LNCaP clone FGC (cell line): ENCODE measurements at regions not wholly inside any gene's neighbourhood (a gene's known extent, or its start where the extent isn't known, plus 50 kb on each side); places are given as distances from the start of the nearest gene placed in this dataset.

Source experiments
- DNase-seq: peaks from one replicate; pipeline ENCODE4 v3.0.0-alpha.2; 2011; ENCODE audit warnings: low read depth
- H3K4me3 ChIP-seq: 2 replicates; pipeline ENCODE4 v1.5.1; 2011; ENCODE audit warnings: mild to moderate bottlenecking, low read depth, low read length, control low read depth
- TF ChIP-seq, protein P1 (sequence below): IDR thresholded peaks from 2 replicates; pipeline ENCODE4 v1.5.1; 2012; ENCODE audit warnings: mild to moderate bottlenecking; ENCODE audit not compliant: control insufficient read depth, insufficient read depth; ENCODE audit errors: extremely low read depth

- TF ChIP-seq, protein P1, sequence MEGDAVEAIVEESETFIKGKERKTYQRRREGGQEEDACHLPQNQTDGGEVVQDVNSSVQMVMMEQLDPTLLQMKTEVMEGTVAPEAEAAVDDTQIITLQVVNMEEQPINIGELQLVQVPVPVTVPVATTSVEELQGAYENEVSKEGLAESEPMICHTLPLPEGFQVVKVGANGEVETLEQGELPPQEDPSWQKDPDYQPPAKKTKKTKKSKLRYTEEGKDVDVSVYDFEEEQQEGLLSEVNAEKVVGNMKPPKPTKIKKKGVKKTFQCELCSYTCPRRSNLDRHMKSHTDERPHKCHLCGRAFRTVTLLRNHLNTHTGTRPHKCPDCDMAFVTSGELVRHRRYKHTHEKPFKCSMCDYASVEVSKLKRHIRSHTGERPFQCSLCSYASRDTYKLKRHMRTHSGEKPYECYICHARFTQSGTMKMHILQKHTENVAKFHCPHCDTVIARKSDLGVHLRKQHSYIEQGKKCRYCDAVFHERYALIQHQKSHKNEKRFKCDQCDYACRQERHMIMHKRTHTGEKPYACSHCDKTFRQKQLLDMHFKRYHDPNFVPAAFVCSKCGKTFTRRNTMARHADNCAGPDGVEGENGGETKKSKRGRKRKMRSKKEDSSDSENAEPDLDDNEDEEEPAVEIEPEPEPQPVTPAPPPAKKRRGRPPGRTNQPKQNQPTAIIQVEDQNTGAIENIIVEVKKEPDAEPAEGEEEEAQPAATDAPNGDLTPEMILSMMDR = no peak
- no peak overlapping the region for H3K4me3 ChIP-seq
- no peak for DNase-seq
Measured at GRCh38 chr2:45178359-45178758, 169.1 kb upstream of the SIX2 start.

DNA sequence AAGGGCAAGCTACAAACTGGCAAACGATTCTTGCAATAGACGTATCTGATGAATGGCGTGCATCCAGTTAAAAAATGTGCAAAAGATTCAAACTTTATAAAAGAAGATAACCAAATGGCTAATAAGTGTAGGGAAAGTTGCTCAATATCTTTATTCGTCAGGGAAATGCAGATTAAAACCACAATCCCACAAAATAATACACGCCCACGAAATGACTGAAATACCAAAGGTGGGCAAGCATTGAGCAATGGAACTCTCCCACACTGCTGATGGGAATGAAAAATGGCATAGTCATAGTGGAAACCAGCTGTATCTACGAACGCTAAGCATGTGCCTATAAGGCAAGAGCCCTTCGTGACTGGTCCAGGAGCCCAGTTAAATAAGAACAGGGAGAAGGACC is 168.6 kb upstream of the SIX2 start:
- TF ChIP-seq, protein P1 = no peak
- no peak overlapping the region for H3K4me3 ChIP-seq
- no peak for DNase-seq

- DNase-seq = no peak
- TF ChIP-seq, protein P1 = no peak
- no peak overlapping the region for H3K4me3 ChIP-seq
Measured at GRCh38 chr2:45176390-45176789, 167.1 kb upstream of the SIX2 start.

- TF ChIP-seq, protein P1 = no peak
- DNase-seq = no peak
- H3K4me3 ChIP-seq = no peak overlapping the region
Measured at GRCh38 chr2:45173513-45173912, 164.3 kb upstream of the SIX2 start.

- no peak for DNase-seq
- TF ChIP-seq, protein P1 = no peak
- no peak overlapping the region for H3K4me3 ChIP-seq
Measured at GRCh38 chr2:45172760-45173392, 163.6 kb upstream of the SIX2 start.

DNA sequence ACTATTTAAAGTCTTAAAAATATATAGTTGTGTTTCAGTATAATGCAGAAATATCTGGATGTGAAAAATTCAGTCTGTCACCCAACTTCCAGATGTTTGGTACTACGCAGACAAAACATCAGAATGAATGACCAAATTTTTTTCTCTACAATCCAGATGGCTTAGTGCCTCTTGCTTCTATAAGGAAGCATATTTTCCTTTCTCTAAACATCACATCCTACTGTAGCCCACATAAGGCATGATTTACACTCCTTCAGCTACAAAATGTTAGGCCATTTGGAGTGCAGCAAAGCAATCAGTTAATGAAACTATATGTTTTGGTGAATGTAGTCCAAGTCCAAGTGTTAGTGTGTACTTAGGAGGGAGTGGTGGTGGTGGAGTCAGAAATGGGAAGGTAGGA is 162.9 kb upstream of the SIX2 start:
- DNase-seq = no peak
- H3K4me3 ChIP-seq = no peak overlapping the region
- TF ChIP-seq, protein P1 = no peak

DNA sequence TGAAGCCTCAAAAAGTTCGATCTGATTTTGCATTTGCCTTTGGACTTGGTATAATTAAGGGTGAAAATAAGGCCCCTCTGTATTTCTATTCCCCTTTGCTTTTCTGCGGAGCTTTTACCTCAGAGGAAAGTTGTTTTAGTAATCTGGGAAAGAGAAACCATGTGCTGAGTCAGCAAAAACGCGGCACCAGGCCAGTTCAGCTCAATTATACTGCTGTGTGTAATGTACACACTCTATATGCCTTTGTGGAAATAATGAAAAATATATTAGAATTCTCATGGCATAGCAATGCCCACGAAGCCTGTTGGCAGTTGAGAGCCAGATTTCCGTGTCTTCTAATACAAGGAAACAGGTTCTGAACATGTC is 161.9 kb upstream of the SIX2 start:
- TF ChIP-seq, protein P1 = no peak
- H3K4me3 ChIP-seq = no peak overlapping the region
- DNase-seq = no peak
